ENCODE measurements at regions not wholly inside any gene's neighbourhood (a gene's known extent, or its start where the extent isn't known, plus 50 kb on each side); places are given as distances from the start of the nearest gene placed in this dataset.

- no peak for DNase-seq
- TF ChIP-seq CTCF (IDR thresholded peaks at IDR 0.05; ENCODE audit: control extremely low read depth, extremely low read depth) = no peak
- Histone ChIP-seq H3K36me3 (ENCODE audit: control insufficient read depth in 4 of 4, insufficient read depth in 4 of 4, low read length in 4 of 4) (no peaks in the 10 kb centered on the region), H3K27me3 (ENCODE audit: control insufficient read depth in 3 of 3, insufficient read depth in 3 of 3, low read length in 2 of 3) (no peaks in the 10 kb centered on the region), H3K4me1 (ENCODE audit: control insufficient read depth in 5 of 5, insufficient read depth in 5 of 5, low read length in 5 of 5) (peaks cover 0 to 23% (median 1%) of the 10 kb centered on the region in 5 donors), H3K4me3 (no peak overlapping the region), H3K27ac (ENCODE audit: low read depth in 1 of 2, low read length in 1 of 2) (no peak overlapping the region), H3K9me3 (ENCODE audit: control insufficient read depth in 4 of 4, insufficient read depth in 3 of 4, low read length in 3 of 4) (no peaks in the 10 kb centered on the region), H3K9ac (ENCODE audit: insufficient read depth in 1 of 2, low read length in 2 of 2) (no peak overlapping the region)
- no peak for ATAC-seq (ENCODE audit: insufficient read depth, low FRiP score)
- WGBS, 2 donors = 88 to 93% methylated on average over 4 of the region's 4 CpGs
These were observed 448.9 kb upstream of the ZMIZ1 start for GRCh38 chr10:78619896-78620295.

GRCh38 chr10:78620985-78621799 is 447.6 kb upstream of the ZMIZ1 start:
- TF ChIP-seq CTCF (IDR thresholded peaks at IDR 0.05; ENCODE audit: control extremely low read depth, extremely low read depth) = no peak
- H3K36me3 ChIP-seq (ENCODE audit: control insufficient read depth in 4 of 4, insufficient read depth in 4 of 4, low read length in 4 of 4) = no peaks in the 10 kb centered on the region
- DNase-seq = peak; percentile 63 to 80 (median 78)
- no peak for ATAC-seq (ENCODE audit: insufficient read depth, low FRiP score)
- no peak overlapping the region for H3K9ac ChIP-seq (ENCODE audit: insufficient read depth in 1 of 2, low read length in 2 of 2)
- WGBS, 2 donors = 61 to 77% methylated on average over 9 of the region's 9 CpGs
- H3K9me3 ChIP-seq (ENCODE audit: control insufficient read depth in 4 of 4, insufficient read depth in 3 of 4, low read length in 3 of 4) = no peaks in the 10 kb centered on the region
- H3K27me3 ChIP-seq (ENCODE audit: control insufficient read depth in 3 of 3, insufficient read depth in 3 of 3, low read length in 2 of 3) = no peaks in the 10 kb centered on the region
- no peak overlapping the region for H3K27ac ChIP-seq (ENCODE audit: low read depth in 1 of 2, low read length in 1 of 2)
- peaks cover 0 to 23% (median 1%) of the 10 kb centered on the region in 5 donors for H3K4me1 ChIP-seq (ENCODE audit: control insufficient read depth in 5 of 5, insufficient read depth in 5 of 5, low read length in 5 of 5)
- H3K4me3 ChIP-seq = no peak overlapping the region

GRCh38 chr10:78623578-78624215 is 445.1 kb upstream of the ZMIZ1 start:
- Histone ChIP-seq H3K9ac (ENCODE audit: insufficient read depth in 1 of 2, low read length in 2 of 2) (no peak overlapping the region), H3K27me3 (ENCODE audit: control insufficient read depth in 3 of 3, insufficient read depth in 3 of 3, low read length in 2 of 3) (no peaks in the 10 kb centered on the region), H3K4me3 (no peak overlapping the region), H3K4me1 (ENCODE audit: control insufficient read depth in 5 of 5, insufficient read depth in 5 of 5, low read length in 5 of 5) (peaks cover 0 to 27% (median 1%) of the 10 kb centered on the region in 5 donors), H3K9me3 (ENCODE audit: control insufficient read depth in 4 of 4, insufficient read depth in 3 of 4, low read length in 3 of 4) (no peaks in the 10 kb centered on the region), H3K36me3 (ENCODE audit: control insufficient read depth in 4 of 4, insufficient read depth in 4 of 4, low read length in 4 of 4) (no peaks in the 10 kb centered on the region), H3K27ac (ENCODE audit: low read depth in 1 of 2, low read length in 1 of 2) (no peak overlapping the region)
- 55 to 80% methylated on average over 4 of the region's 4 CpGs for WGBS, 2 donors
- ATAC-seq (ENCODE audit: insufficient read depth, low FRiP score) = peak; percentile 78
- DNase-seq = peak in 2 of 3 donors; percentile 29 to 60
- no peak for TF ChIP-seq CTCF (IDR thresholded peaks at IDR 0.05; ENCODE audit: control extremely low read depth, extremely low read depth)

All from lung (tissue), 11 donors.